ENCODE measurements at regions not wholly inside any gene's neighbourhood (a gene's known extent, or its start where the extent isn't known, plus 50 kb on each side); places are given as distances from the start of the nearest gene placed in this dataset.
A peak's percentile ranks its signal among the peaks of the same experiment; 100 is the strongest.

GRCh38 chr18:33517950-33518349 lies 60.1 kb upstream of the ASXL3 start:
- no peak for DNase-seq (ENCODE audit: low read depth, low spot score)

GRCh38 chr18:33513027-33513426 lies 65.0 kb upstream of the ASXL3 start:
- no peak for DNase-seq (ENCODE audit: low read depth, low spot score)
- H3K27ac ChIP-seq = no peak overlapping the region

More at GRCh38 chr18:33517950-33518349, 60.1 kb upstream of the ASXL3 start:
- H3K27ac ChIP-seq = no peak overlapping the region

GRCh38 chr18:33507019-33507418 lies 66.5 kb upstream of the CCDC178 start:
- no peak for DNase-seq (ENCODE audit: low read depth, low spot score)
- H3K27ac ChIP-seq = no peak overlapping the region

- no peak for DNase-seq (ENCODE audit: low read depth, low spot score)
- no peak overlapping the region for H3K27ac ChIP-seq
These were observed 65.3 kb upstream of the CCDC178 start for GRCh38 chr18:33505798-33506197.

GRCh38 chr18:33505297-33505696 lies 64.8 kb upstream of the CCDC178 start:
- no peak overlapping the region for H3K27ac ChIP-seq
- DNase-seq (ENCODE audit: low read depth, low spot score) = no peak

- DNase-seq (ENCODE audit: low read depth, low spot score) = peak; percentile 12
- H3K27ac ChIP-seq = no peak overlapping the region
These were observed 54.8 kb upstream of the CCDC178 start for GRCh38 chr18:33495278-33495677.
